Chondrocyte (in vitro differentiated cells): ENCODE measurements at regions not wholly inside any gene's neighbourhood (a gene's known extent, or its start where the extent isn't known, plus 50 kb on each side); places are given as distances from the start of the nearest gene placed in this dataset.
"Not testable (repeated sequence)": the region's sequence is repeated elsewhere in the genome, so short reads cannot be mapped to it uniquely, and the experiment has no call there.

ENCODE experiments used
- DNase-seq: peaks from one replicate; pipeline ENCODE4 v3.0.0; 2021; ENCODE audit warnings: mixed read lengths, low spot score
- H3K27ac Mint-ChIP-seq: one replicate; pipeline ENCODE4 v1.8.0; 2021; ENCODE audit warnings: mild to moderate bottlenecking, moderate library complexity, mixed read lengths; ENCODE audit not compliant: unreplicated experiment
- H3K27me3 Mint-ChIP-seq: 2 replicates; pipeline ENCODE4 v1.8.0; 2021; ENCODE audit warnings: low read depth, mixed read lengths
- H3K36me3 Mint-ChIP-seq: 2 replicates; pipeline ENCODE4 v1.8.0; 2021; ENCODE audit warnings: low read depth, mixed read lengths
- H3K4me1 Mint-ChIP-seq: 2 replicates; pipeline ENCODE4 v1.8.0; 2021; ENCODE audit warnings: low read depth, mild to moderate bottlenecking, mixed read lengths
- H3K4me3 Mint-ChIP-seq: one replicate; pipeline ENCODE4 v1.8.0; 2021; ENCODE audit warnings: mild to moderate bottlenecking, moderate library complexity, mixed read lengths; ENCODE audit not compliant: unreplicated experiment
- H3K9me3 Mint-ChIP-seq: 2 replicates; pipeline ENCODE4 v1.8.0; 2021; ENCODE audit warnings: low read depth, mixed read lengths
- CTCF ChIP-seq: fragments of 200-600 bp; sonication (generic); IDR thresholded peaks from 2 replicates; pipeline ENCODE4 v1.5.0; 2021; ENCODE audit warnings: antibody characterized with exemption, mild to moderate bottlenecking, moderate library complexity

- peaks cover 4% of the 10 kb centered on the region for H3K27me3 Mint-ChIP-seq
- no peaks in the 10 kb centered on the region for H3K9me3 Mint-ChIP-seq
- no peaks in the 10 kb centered on the region for H3K4me1 Mint-ChIP-seq
- no peak for TF ChIP-seq CTCF
- DNase-seq = no peak
- H3K36me3 Mint-ChIP-seq = no peaks in the 10 kb centered on the region
- no peak overlapping the region for H3K4me3 Mint-ChIP-seq
- H3K27ac Mint-ChIP-seq = no peak overlapping the region
These were observed 105.6 kb upstream of the MYO3A start for GRCh38 chr10:25828475-25828874.

- TF ChIP-seq CTCF = no peak
- Mint-ChIP-seq H3K27me3 (peaks cover 4% of the 10 kb centered on the region), H3K4me3 (no peak overlapping the region), H3K36me3 (no peaks in the 10 kb centered on the region), H3K4me1 (no peaks in the 10 kb centered on the region), H3K27ac (no peak overlapping the region), H3K9me3 (peaks cover 6% of the 10 kb centered on the region)
- DNase-seq = no peak
These were observed 102.9 kb upstream of the MYO3A start for GRCh38 chr10:25831080-25831479.

- H3K4me1 Mint-ChIP-seq = no peaks in the 10 kb centered on the region
- H3K4me3 Mint-ChIP-seq = no peak overlapping the region
- TF ChIP-seq CTCF = no peak
- peaks cover 6% of the 10 kb centered on the region for H3K9me3 Mint-ChIP-seq
- H3K27me3 Mint-ChIP-seq = no peaks in the 10 kb centered on the region
- DNase-seq = no peak
- no peak overlapping the region for H3K27ac Mint-ChIP-seq
- no peaks in the 10 kb centered on the region for H3K36me3 Mint-ChIP-seq
These were observed 94.3 kb upstream of the MYO3A start for GRCh38 chr10:25839683-25840082.

GRCh38 chr10:25840875-25841274, 93.2 kb upstream of the MYO3A start:
- DNase-seq, H3K4me3 Mint-ChIP-seq, H3K9me3 Mint-ChIP-seq, H3K4me1 Mint-ChIP-seq, H3K27ac Mint-ChIP-seq, H3K27me3 Mint-ChIP-seq, H3K36me3 Mint-ChIP-seq: not testable (repeated sequence)

GRCh38 chr10:25842146-25842545, 91.9 kb upstream of the MYO3A start:
- no peak overlapping the region for H3K27ac Mint-ChIP-seq
- H3K4me3 Mint-ChIP-seq = no peak overlapping the region
- H3K36me3 Mint-ChIP-seq = no peaks in the 10 kb centered on the region
- TF ChIP-seq CTCF = no peak
- no peak for DNase-seq
- H3K9me3 Mint-ChIP-seq = peaks cover 2% of the 10 kb centered on the region
- H3K27me3 Mint-ChIP-seq = no peaks in the 10 kb centered on the region
- H3K4me1 Mint-ChIP-seq = no peaks in the 10 kb centered on the region

- H3K27me3 Mint-ChIP-seq = no peaks in the 10 kb centered on the region
- no peaks in the 10 kb centered on the region for H3K4me1 Mint-ChIP-seq
- H3K4me3 Mint-ChIP-seq = no peak overlapping the region
- no peak for TF ChIP-seq CTCF
- peaks cover 2% of the 10 kb centered on the region for H3K9me3 Mint-ChIP-seq
- DNase-seq = no peak
- H3K27ac Mint-ChIP-seq = no peak overlapping the region
- H3K36me3 Mint-ChIP-seq = no peaks in the 10 kb centered on the region
These were observed 90.4 kb upstream of the MYO3A start for GRCh38 chr10:25843551-25844170.

GRCh38 chr10:25844716-25845115, 89.3 kb upstream of the MYO3A start:
- not testable (repeated sequence) for H3K27me3 Mint-ChIP-seq, H3K36me3 Mint-ChIP-seq, H3K27ac Mint-ChIP-seq

More at GRCh38 chr10:25844716-25845115, 89.3 kb upstream of the MYO3A start:
- H3K9me3 Mint-ChIP-seq, H3K4me1 Mint-ChIP-seq, H3K4me3 Mint-ChIP-seq, DNase-seq: not testable (repeated sequence)
